ENCODE measurements at regions not wholly inside any gene's neighbourhood (a gene's known extent, or its start where the extent isn't known, plus 50 kb on each side); places are given as distances from the start of the nearest gene placed in this dataset.
"Not testable (repeated sequence)": the region's sequence is repeated elsewhere in the genome, so short reads cannot be mapped to it uniquely, and the experiment has no call there.

DNA sequence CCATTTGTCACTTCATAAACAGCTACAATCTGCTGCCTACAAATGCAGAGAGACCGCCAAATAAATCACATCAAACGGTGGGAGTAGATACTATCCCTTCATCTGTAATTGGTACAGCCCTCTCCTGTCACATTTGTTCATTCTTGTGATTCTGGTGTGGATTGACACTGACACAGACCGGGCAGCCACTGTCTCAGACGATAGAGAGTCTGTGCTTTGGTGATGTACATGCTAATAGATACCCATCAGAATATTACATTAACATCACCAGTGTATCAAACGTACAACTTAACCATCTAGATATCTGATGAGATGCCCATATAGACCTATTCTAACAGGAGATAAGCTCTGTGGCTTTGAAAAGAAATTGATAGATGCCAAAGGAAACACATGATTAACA is 419.7 kb upstream of the ZEB2 start:
- DNase-seq (ENCODE audit: low read depth, low spot score), result no peak

DNA sequence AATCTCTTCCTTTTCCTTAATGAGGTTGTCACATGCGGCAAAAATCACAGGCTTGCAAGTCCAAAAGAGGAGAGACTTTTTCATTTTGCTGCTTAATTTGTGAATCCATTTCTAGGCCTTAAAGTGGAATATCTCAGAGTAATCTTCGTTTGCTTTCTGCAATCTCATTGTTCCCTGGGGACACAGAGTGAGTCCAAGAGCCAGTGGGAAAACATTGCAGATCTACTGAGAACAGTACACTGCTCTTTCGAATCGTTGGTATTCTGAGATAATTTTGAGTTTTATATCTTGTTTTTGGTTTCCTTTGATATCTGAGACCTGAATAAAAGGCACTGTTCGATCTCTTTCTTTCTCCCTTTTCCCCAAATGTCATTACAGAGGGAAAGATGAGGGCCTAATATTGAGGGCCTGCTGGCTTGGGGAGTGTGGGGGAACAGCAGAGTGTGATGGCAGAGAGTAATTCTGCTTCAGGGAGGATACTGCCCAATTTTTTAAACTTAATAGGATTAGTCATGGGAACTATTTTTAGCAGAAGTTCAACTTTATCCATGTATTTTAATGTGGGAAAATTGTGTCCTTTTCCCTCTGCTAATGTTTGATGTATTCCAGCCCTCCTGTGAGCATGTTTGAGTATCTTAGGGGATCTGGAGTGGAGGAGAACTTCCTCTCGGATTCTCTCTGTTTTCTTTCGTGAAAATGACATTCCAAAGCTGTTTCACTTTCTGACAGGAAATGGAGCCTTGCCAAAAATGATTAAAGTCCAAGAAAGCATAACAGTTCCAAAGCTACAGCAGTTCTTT is 418.2 kb upstream of the ZEB2 start:
- peak; percentile 70 for DNase-seq (ENCODE audit: low read depth, low spot score)

DNA sequence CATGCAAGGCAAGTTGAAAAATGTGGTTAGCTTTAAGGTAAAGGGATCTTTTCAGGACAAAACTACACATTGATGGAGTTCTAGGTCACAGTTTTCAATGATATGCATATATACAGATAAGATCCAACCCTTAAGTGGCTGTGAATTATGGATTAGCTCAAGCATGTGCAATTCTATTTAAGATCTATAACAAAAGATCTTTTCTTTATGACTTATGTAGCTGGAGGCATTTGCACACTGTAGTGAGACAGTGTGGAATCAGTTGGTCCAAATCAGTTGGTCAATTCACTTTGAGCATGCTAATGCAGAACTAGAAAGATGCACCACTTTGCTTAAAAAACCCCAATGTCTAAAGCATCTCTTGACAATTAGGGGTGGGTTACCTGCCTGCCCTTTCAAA is 417.1 kb upstream of the ZEB2 start:
- DNase-seq (ENCODE audit: low read depth, low spot score), result no peak

DNA sequence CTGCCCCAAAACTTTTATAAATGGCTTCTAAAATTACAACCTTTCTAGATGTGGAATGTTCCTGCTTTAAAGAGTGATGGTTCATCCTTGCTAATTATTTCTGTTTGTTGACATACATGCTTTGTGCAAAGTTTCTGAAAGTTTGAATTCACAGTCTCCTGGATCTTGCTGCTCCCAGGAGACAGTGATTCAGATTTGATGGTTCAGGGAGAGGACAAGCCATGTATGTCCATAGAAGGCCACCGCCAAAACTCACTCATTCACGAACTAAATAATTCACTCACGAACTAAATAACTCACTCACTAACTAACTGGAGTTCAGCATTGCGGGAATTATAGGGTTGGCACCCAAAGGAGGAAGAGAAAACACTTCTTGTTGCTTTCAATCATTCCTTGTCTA is 416.5 kb upstream of the ZEB2 start:
- no peak for DNase-seq (ENCODE audit: low read depth, low spot score)

DNA sequence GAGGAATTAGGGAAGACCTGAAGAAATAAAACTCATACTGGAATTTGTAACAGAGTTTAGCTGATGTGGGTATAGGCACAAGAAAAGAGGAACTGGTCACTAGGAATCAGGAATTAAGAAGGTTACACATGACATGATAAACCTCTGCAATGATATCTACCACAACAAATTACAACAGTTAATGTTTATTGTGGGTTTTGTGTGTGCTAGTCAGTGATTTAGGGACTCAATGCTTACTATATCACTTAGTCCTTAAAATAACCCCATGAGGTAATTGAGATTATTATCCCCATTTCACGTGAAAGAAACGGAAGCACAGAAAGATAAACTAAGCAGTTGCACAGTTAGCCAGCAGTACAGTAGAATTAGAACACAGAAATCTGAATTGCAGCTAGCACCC is 415.8 kb upstream of the ZEB2 start:
- no peak for DNase-seq (ENCODE audit: low read depth, low spot score)

DNA sequence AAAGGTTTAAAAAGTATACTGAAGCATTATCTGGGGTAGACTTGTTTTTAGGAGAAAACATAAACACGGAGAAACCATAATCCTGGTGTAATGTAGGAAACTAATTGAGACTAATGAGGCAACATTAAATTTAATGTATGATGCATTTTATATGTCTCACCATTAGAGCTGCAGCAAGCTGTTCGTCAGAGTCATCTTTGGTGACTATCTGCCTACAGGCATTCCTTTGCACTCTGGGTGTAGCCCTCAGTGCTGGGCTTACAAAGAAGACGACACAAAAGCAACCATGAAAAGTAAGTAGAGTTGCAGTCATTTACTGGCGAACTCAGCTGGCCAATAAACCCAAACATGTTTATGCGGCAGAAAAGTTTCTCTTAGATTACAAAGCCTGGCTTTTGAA is 415.3 kb upstream of the ZEB2 start:
- no peak for DNase-seq (ENCODE audit: low read depth, low spot score)

DNA sequence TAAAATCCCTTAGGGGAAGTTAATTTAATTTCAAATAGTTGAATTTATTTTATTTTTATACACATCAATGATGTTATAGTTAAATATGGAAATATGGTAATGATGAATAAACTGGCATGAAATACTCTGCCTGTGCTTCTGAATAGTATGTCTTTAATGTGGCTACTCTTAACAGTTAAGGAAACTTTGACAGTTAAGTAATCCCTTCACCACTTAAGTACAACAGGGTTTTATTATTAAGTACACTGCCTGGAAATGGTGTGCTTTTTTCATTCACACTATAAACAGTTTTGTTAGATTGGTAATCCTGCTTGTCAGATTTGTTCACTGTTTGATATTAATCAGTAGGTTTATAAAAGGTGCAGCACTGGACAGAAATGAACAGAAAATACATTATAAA is 412.0 kb upstream of the ZEB2 start:
- no peak for DNase-seq (ENCODE audit: low read depth, low spot score)

DNA sequence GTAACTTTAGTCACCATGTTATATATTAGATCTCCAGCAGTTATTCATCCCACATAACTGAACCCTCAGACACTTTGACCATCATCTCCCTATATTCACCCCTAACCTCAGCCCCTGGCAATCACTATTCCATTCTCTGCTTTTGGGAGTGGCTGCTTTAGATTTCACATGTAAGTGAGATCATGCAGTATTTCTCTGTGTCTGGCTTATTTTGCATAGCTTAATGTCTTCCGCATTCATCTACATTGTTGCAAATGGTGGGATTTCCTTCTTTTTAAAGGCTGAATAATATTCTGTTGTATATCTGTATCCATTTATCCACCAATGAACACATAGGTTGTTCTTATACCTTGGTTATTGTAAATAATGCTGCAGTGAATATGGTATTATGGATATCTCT is 411.6 kb upstream of the ZEB2 start:
- no peak for DNase-seq (ENCODE audit: low read depth, low spot score)

DNA sequence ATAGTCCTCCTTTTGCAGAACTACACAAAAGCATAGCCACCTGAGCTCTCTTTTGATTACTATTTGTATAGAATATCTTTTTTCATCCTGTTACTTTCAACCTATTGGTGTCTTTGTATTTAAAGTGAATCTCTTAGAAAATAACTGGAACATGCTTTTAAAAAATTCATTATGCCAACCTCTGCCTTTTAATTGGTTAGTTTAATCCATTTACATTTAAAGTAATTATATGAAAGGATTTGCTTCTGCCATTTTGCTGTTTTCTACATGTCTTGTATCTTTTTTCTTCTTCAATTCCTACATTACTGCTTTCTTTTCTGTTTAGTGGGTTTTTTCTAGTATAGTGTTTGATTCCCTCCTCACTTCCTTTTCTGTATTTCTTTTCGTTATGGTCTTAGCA is 407.5 kb upstream of the ZEB2 start:
- no peak for DNase-seq (ENCODE audit: low read depth, low spot score)

DNA sequence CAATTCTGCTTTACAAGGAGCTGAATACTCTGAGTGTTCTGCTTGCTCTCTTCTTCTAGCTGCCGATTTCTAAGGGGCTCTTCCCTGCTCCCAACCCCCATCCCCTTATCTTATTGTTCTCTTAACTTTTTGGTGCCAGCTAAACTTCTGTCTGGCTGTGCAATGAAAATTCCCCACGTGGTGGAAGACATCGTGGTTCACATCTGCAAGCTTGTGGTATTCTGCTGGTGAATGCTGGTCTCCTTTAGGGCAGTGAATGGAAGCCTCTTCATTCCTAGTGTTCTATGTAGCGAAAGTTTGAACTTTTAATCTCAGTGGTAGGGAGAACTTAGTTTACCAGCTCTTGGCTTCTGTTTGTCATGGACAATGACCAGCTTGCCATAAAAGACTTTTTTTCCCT is 406.0 kb upstream of the ZEB2 start:
- DNase-seq (ENCODE audit: low read depth, low spot score), result no peak

DNA sequence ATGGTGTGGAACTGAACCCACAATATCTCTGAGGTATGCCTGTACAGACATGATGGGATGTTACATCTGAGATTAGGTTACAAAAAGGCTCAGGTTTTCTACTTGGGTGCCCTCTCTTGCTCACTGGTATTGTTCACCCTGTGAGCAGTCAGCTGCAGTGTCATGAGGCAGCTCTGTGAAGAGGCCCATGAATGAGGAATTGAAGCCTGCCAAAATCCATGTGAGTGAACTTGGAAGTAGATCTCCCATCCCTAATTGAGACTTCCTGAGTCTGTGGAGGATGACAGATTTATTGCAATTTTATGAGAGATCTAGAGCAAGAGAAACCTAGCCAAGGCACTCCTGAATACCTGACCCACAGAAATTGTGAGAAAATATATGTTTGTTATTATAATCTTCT is 404.9 kb upstream of the ZEB2 start:
- no peak for DNase-seq (ENCODE audit: low read depth, low spot score)

DNA sequence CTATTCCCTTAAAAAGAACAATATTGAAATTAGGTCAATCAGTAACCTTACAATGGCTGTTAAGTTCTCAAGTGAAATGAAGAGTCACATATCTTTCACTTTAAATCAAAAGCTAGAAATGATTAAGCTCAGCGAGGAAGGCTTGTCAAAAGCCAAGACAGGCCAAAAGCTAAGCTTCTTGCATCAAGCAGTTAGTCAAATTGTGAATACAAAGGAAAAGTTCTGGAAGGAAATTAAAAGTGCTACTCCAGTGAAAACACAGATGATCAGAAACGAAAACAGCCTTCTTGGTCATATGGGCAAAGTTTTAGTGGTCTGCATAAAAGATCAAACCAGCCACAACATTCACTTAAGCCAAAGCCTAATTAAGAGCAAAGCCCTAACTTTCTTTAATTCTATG is 402.6 kb upstream of the ZEB2 start:
- DNase-seq (ENCODE audit: low read depth, low spot score), result no peak

DNA sequence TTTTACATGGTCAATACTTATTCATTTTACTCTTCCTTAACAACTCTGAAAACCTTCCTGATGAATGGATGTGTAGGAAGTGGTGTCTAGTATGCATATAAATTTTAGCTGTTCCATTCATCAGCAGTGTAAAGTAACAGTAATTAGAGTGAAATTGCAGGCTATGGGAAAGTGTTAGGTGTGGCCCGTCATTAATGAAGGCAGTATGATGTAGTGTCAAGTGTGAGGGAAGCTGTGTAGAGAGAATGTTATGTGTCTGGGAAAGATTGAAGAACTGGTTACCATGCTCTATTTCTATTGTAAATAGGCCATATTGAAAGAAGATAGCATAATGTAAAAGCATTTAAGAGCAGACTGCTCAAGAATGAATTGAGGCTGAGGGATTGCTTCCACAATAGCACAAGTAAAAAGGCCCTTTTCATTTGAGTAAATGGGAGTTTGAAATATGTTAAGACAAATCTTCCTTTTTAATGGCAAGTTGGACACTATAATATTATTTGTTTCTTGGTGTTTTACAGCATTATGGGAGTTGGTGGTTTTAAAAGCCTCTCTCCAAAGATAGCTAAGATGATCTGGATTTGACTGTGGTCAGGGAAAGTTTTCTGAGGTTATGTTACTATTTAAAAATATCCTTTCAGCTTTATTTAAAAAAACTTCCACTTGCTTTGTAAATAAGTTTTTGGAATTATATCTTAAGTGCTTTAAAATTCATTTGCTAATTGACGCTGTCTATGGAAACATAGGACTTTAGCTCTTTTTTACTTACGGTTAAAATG is 401.0 kb upstream of the ZEB2 start:
- no peak for DNase-seq (ENCODE audit: low read depth, low spot score)

DNA sequence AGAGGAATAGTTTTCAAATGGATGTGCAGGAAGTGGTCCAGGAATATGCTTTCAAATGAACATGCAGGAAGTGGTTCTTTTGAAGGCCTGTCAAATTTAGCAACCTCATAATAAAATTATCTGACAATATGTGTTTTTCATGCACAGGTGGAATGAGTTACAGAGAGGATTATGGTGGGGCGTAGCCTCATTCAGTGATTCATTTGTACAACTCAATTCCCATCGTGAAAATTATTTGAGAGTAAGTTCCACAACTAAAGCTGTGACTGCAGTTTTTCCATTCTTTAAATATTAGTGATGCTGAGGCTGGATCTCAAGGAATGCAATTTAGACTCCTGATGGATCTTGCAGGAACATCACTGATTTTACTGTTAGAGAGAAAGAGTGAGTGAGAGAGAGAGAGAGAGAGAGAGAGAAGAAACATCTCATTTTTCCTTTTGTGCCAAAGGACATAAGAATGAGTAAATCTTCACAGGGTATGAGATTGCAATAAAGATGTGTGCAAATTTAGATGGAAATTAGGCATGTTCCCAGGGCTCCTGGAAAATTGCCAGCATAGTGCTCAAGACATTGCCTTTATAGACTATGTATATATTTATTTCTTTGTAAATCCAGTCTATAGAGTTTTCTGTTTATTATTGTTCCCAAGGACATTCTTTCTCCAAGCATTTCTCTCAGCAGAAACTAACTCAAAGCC is 394.9 kb upstream of the ZEB2 start:
- no peak for DNase-seq (ENCODE audit: low read depth, low spot score)

DNA sequence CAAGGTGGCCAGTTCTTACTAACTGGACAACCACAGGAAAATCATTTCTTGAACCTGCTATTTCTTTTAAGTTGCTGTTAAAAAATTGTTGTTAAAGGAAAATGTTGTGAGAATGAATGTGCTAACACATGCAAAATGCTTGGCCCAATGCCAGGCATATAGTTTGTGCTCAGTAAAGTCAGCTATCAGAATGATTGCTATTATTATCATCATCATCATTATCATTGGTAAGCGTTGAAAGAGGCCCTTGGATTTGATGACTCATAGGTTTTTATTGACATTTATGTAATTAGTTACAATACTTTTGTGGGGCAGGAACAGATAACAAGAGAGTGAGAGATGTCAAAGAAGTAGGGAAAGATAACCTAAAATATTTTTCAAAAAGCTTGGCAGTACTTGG is 394.2 kb upstream of the ZEB2 start:
- DNase-seq (ENCODE audit: low read depth, low spot score), result no peak

DNA sequence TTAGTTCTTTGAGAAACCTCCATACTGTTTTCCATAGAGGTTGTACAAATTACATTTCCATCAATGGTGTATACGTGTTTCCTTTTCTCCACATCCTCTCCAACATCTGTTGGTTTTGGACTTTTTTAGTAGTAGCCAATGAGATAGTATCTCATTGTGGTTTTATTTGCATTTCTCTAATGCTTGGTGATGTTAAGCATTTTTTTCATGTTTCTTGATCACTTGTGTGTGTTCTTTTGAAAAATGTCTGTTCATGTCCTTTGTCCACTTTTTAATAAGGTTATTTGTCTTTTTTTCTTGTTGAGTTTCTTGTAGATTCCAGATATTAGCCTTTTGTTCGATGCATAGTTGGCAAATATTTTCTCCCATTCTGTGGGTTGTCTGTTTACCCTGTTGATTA is 392.3 kb upstream of the ZEB2 start:
- no peak for DNase-seq (ENCODE audit: low read depth, low spot score)

DNA sequence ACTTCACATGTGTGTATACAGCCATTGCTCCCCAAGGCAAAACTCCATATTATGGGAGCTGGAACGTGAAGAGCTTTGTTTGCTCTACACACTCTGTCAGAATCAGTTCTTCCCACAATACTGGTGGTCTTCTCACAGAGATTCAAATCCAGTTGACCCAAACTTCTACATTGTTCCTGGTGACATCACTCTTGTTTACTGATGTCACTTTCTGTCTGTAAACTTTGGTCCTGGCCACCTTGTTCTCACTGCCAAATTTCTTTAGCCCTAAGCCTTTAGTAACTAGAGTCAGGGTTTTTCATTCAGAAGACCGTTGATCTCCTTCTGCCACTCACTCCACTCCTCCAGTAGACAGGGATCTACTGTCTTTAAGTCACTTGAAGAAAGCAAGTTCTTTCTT is 386.0 kb upstream of the ZEB2 start:
- DNase-seq (ENCODE audit: low read depth, low spot score), result no peak

DNA sequence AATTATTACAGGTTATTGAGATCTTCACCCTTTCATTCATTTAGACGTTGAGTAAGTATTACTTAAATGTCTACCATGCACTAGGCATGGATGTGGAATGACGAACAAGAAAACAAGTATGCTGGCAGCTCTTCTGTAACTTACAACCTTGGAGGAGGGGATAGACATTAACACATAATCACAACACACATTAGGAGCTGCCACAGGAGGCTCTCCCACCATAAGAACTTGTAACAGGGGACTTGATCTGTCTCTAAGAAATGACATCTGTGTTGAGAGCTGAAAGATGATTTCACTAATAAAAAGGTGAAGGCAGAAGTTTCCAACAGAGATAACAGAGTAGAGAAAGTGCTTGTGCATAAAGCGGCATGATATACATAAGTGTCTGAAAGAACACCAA is 384.7 kb upstream of the ZEB2 start:
- DNase-seq (ENCODE audit: low read depth, low spot score), result no peak

DNA sequence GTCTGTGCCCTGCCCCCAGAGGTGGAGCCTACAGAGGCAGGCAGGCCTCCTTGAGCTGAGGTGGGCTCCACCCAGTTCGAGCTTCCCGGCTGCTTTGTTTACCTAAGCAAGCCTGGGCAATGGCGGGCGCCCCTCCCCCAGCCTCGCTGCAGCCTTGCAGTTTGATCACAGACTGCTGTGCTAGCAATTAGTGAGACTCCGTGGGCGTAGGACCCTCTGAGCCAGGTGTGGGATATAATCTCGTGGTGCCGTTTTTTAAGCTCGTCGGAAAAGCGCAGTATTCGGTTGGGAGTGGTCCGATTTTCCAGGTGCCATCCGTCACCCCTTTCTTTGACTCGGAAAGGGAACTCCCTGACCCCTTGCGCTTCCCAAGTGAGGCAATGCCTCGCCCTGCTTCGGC is 383.1 kb upstream of the ZEB2 start:
- not testable (repeated sequence) for DNase-seq (ENCODE audit: low read depth, low spot score)

DNA sequence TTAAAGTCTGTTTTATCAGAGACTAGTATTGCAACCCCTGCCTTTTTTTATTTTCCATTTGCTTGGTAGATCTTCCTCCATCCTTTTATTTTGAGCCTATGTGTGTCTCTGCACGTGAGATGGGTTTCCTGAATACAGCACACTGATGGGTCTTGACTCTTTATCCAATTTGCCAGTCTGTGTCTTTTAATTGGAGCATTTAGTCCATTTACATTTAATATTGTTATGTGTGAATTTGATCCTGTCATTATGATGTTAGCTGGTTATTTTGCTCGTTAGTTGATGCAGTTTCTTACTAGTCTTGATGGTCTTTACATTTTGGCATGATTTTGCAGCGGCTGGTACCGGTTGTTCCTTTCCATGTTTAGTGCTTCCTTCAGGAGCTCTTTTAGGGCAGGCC is 381.5 kb upstream of the ZEB2 start:
- DNase-seq (ENCODE audit: low read depth, low spot score), result not testable (repeated sequence)

DNA sequence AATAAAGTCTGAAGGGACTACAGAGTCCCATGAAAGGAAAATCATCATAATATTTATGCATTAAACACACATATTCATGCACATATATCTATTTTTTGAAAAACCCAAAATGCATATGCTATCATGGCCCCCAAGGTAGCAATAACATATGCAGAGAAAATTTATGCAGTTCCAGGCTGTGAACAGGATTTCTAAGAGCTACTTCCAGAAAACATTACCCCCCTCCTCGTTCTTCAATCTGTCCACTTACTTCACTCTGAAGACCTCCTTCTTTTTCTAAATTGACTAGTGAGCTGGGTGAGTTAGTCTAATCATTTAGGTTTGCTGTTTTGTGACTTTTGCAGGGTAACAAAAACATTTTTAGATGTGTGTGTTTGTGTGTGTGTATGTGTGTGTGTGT is 376.4 kb upstream of the ZEB2 start:
- no peak for DNase-seq (ENCODE audit: low read depth, low spot score)
